ENCODE measurements at regions not wholly inside any gene's neighbourhood (a gene's known extent, or its start where the extent isn't known, plus 50 kb on each side); places are given as distances from the start of the nearest gene placed in this dataset.

- TF ChIP-seq CTCF (IDR thresholded peaks at IDR 0.05) (no peak), POLR2A (IDR thresholded peaks at IDR 0.05) (no peak)
Measured at GRCh38 chr16:86766700-86767099, 188.4 kb downstream of the FOXL1 start.
